Panc1 (cell line): ENCODE measurements at regions not wholly inside any gene's neighbourhood (a gene's known extent, or its start where the extent isn't known, plus 50 kb on each side); places are given as distances from the start of the nearest gene placed in this dataset.

Source experiments
- POLR2AphosphoS5 ChIP-seq: IDR thresholded peaks from 2 replicates; pipeline ENCODE4 v1.6.1; 2012; ENCODE audit warnings: mild to moderate bottlenecking, low read depth, low read length, moderate library complexity
- REST ChIP-seq, 2 experiments: IDR thresholded peaks; 2 replicates each; pipeline ENCODE4 v1.6.1; 2011 to 2012; ENCODE audit warnings: low read depth in 2 of 2, control low read depth in 1 of 2, low read length in 1 of 2, mild to moderate bottlenecking in 1 of 2, moderate library complexity in 1 of 2; ENCODE audit not compliant: insufficient read depth in 1 of 2
- SIN3A ChIP-seq: IDR thresholded peaks from 2 replicates; pipeline ENCODE4 v1.6.1; 2012; ENCODE audit warnings: low read depth, mild to moderate bottlenecking, low read length, moderate library complexity, borderline replicate concordance; ENCODE audit not compliant: insufficient read depth
- TCF7L2 ChIP-seq: IDR thresholded peaks from 2 replicates; pipeline ENCODE4 v1.6.1; 2011; ENCODE audit warnings: mild to moderate bottlenecking, low read depth, low read length, inconsistent platforms
- TF ChIP-seq, protein P1 (sequence below): fragments of 450-650 bp; IDR thresholded peaks from 2 replicates; pipeline ENCODE4 v1.5.1; 2017; ENCODE audit warnings: mild to moderate bottlenecking

- TF ChIP-seq, protein P1, sequence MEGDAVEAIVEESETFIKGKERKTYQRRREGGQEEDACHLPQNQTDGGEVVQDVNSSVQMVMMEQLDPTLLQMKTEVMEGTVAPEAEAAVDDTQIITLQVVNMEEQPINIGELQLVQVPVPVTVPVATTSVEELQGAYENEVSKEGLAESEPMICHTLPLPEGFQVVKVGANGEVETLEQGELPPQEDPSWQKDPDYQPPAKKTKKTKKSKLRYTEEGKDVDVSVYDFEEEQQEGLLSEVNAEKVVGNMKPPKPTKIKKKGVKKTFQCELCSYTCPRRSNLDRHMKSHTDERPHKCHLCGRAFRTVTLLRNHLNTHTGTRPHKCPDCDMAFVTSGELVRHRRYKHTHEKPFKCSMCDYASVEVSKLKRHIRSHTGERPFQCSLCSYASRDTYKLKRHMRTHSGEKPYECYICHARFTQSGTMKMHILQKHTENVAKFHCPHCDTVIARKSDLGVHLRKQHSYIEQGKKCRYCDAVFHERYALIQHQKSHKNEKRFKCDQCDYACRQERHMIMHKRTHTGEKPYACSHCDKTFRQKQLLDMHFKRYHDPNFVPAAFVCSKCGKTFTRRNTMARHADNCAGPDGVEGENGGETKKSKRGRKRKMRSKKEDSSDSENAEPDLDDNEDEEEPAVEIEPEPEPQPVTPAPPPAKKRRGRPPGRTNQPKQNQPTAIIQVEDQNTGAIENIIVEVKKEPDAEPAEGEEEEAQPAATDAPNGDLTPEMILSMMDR: no peak
- TF ChIP-seq TCF7L2: no peak
- TF ChIP-seq POLR2AphosphoS5: no peak
- TF ChIP-seq REST (IDR thresholded peaks at IDR 0.05; ENCODE audit: insufficient read depth in 1 of 2, low read depth in 2 of 2, low read length in 1 of 2): no peak
- TF ChIP-seq SIN3A: no peak
Observed at GRCh38 chr12:33115716-33116115, 219.1 kb upstream of the PKP2 start.
